PC-9 (cell line): ENCODE measurements at regions not wholly inside any gene's neighbourhood (a gene's known extent, or its start where the extent isn't known, plus 50 kb on each side); places are given as distances from the start of the nearest gene placed in this dataset.
"Not testable (repeated sequence)": the region's sequence is repeated elsewhere in the genome, so short reads cannot be mapped to it uniquely, and the experiment has no call there.

Experiments
- BruUV-seq: library from RNA; stranded (reverse); fragments of 400-500 nt; replicated peaks from 2 replicates; lab custom pipeline; 2021; lab: Mats Ljungman, UMichigan
- CTCF ChIA-PET: fragments of 300-600 bp; sonication (Branson Sonifier 250); formaldehyde crosslinking; loops from one replicate; lab custom pipeline; 2022; ENCODE audit warnings: antibody characterized with exemption; lab: Charles Lee
- POLR2A ChIA-PET: fragments of 300-600 bp; sonication (Branson Sonifier 250); formaldehyde crosslinking; loops from one replicate; lab custom pipeline; 2022; ENCODE audit warnings: antibody characterized with exemption; ENCODE audit not compliant: unreplicated experiment; lab: Charles Lee
- DNase-seq, 2 experiments: peaks; one replicate each; pipeline versions ENCODE4 v3.0.0 to v3.0.0-alpha.2; 2015 to 2022; ENCODE audit warnings: mixed read lengths in 1 of 2
- H2AFZ ChIP-seq: fragments of 200-600 bp; sonication (generic); 2 replicates; pipeline ENCODE4 v1.8.1; 2017; ENCODE audit warnings: antibody characterized with exemption
- H3F3A ChIP-seq: fragments of 200-600 bp; sonication (generic); 2 replicates; pipeline ENCODE4 v1.8.1; 2017; ENCODE audit warnings: antibody characterized with exemption, mild to moderate bottlenecking, low read depth; ENCODE audit not compliant: insufficient read depth
- H3K27ac ChIP-seq: fragments of 200-600 bp; sonication (generic); 2 replicates; pipeline ENCODE4 v1.6.1; 2016; ENCODE audit warnings: mixed run types
- H3K27me3 ChIP-seq: fragments of 200-600 bp; sonication (generic); 2 replicates; pipeline ENCODE4 v1.6.1; 2016; ENCODE audit warnings: low read depth, mixed run types; ENCODE audit not compliant: insufficient read depth
- H3K36me3 ChIP-seq: fragments of 200-600 bp; sonication (generic); 2 replicates; pipeline ENCODE4 v1.6.1; 2016; ENCODE audit warnings: low read depth, mixed run types
- H3K4me1 ChIP-seq: fragments of 200-600 bp; sonication (generic); replicated peaks from 2 replicates; pipeline ENCODE4 v1.6.1; 2016; ENCODE audit warnings: mixed run types; ENCODE audit not compliant: insufficient read depth
- H3K4me2 ChIP-seq: fragments of 200-600 bp; sonication (generic); 2 replicates; pipeline ENCODE4 v1.6.1; 2017; ENCODE audit warnings: mixed run types
- H3K4me3 ChIP-seq: fragments of 200-600 bp; sonication (generic); 2 replicates; pipeline ENCODE4 v1.6.1; 2016; ENCODE audit warnings: mixed run types
- H3K79me2 ChIP-seq: fragments of 200-600 bp; sonication (generic); 2 replicates; pipeline ENCODE4 v1.6.1; 2017; ENCODE audit warnings: low read depth, mixed run types
- H3K9me2 ChIP-seq: fragments of 200-600 bp; sonication (generic); 2 replicates; pipeline ENCODE4 v1.8.1; 2017; ENCODE audit warnings: mild to moderate bottlenecking; ENCODE audit not compliant: insufficient read depth
- H3K9me3 ChIP-seq: fragments of 200-600 bp; sonication (generic); 2 replicates; pipeline ENCODE4 v1.8.1; 2016; ENCODE audit warnings: low read depth; ENCODE audit not compliant: insufficient read depth
- H4K20me1 ChIP-seq: fragments of 200-600 bp; sonication (generic); 2 replicates; pipeline ENCODE4 v1.8.1; 2017; ENCODE audit not compliant: insufficient read depth
- EZH2 ChIP-seq: fragments of 200-600 bp; sonication (generic); IDR thresholded peaks from 2 replicates; pipeline ENCODE4 v1.8.0; 2017; ENCODE audit warnings: antibody characterized with exemption, low read depth
- intact Hi-C: fragments of 100-400 bp; cut with micrococcal nuclease; formaldehyde crosslinking; loops from one replicate; pipeline ENCODE4 v1.10.0; 2022; ENCODE audit not compliant: unreplicated experiment
- TF ChIP-seq, protein P1 (sequence below): fragments of 200-600 bp; sonication (generic); conservative IDR thresholded peaks from 2 replicates; pipeline ENCODE4 v1.6.1; 2017; ENCODE audit warnings: mixed run types, antibody characterized with exemption, mild to moderate bottlenecking, moderate library complexity

DNA sequence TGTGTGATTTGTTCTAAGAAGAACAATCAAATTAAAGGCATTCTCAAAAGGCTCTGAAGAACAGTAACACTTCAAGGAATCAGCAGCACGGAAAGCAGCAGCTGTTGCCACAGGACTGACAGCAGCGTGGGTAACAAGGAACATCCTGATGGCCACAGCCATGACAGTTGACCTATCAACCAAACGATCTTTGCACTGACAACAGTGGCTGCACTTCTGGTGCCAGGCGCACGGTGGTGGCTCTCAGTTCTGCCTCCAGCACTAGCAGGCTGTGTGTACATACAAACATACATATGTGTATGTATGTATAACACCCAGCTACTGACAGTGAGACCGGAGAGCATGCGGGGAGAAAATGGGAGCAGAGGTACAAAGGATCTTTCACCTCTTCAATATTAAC is 114.1 kb downstream of the ZFAND4 start:
- ChIA-PET CTCF (no interaction called here), POLR2A (no interaction called here)
- DNase-seq = no peak
- no peaks in the 10 kb centered on the region for H3K27me3 ChIP-seq
- BruUV-seq = no TSS peak
- no peaks in the 10 kb centered on the region for H3K4me1 ChIP-seq
- H3K4me2 ChIP-seq = no peak overlapping the region
- TF ChIP-seq, protein P1, sequence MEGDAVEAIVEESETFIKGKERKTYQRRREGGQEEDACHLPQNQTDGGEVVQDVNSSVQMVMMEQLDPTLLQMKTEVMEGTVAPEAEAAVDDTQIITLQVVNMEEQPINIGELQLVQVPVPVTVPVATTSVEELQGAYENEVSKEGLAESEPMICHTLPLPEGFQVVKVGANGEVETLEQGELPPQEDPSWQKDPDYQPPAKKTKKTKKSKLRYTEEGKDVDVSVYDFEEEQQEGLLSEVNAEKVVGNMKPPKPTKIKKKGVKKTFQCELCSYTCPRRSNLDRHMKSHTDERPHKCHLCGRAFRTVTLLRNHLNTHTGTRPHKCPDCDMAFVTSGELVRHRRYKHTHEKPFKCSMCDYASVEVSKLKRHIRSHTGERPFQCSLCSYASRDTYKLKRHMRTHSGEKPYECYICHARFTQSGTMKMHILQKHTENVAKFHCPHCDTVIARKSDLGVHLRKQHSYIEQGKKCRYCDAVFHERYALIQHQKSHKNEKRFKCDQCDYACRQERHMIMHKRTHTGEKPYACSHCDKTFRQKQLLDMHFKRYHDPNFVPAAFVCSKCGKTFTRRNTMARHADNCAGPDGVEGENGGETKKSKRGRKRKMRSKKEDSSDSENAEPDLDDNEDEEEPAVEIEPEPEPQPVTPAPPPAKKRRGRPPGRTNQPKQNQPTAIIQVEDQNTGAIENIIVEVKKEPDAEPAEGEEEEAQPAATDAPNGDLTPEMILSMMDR = no peak
- TF ChIP-seq EZH2 = no peak
- H3K79me2 ChIP-seq = no peaks in the 10 kb centered on the region
- intact Hi-C loops = no loop called here
- H3K27ac ChIP-seq = no peak overlapping the region
- H3K9me2 ChIP-seq = no peaks in the 10 kb centered on the region
- H2AFZ ChIP-seq = no peak overlapping the region
- 0 out of 2 replicates have a peak, but pooled peaks cover 2% of the 10 kb centered on the region for H4K20me1 ChIP-seq
- no peaks in the 10 kb centered on the region for H3K9me3 ChIP-seq
- no peaks in the 10 kb centered on the region for H3F3A ChIP-seq
- no peak overlapping the region for H3K4me3 ChIP-seq
- H3K36me3 ChIP-seq = no peaks in the 10 kb centered on the region

DNA sequence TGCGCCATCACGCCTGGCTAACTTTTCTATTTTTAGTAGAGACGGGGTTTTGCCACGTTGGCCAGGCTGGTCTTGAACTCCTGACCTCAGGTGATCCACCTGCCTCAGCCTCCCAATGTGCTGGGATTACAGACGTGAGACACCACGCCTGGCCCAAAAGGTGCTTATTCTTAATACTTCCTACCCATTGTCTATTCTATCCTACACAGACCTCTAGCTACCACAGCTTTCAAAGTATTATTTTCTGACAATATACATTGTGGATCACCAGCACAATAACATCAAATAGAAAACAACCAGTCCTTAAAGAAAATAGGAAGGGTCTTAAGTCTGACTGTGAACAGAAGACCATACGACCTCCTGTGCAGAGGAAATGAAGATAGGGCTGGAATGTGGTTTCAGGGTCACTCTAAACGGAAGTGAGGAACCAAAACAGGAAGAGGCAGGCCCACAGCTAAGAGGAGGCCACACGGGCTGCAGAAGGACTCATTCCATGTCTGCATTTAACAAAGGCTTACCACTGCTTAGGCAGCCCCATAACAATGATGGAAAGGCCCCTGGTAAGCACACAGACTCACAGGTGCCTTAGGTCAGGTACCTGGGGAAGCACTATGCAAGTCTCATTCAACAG is 115.2 kb downstream of the ZFAND4 start:
- Histone ChIP-seq H3K36me3 (no peaks in the 10 kb centered on the region), H3K27ac (no peak overlapping the region), H3F3A (no peaks in the 10 kb centered on the region), H3K27me3 (no peaks in the 10 kb centered on the region), H2AFZ (no peak overlapping the region), H3K9me3 (no peaks in the 10 kb centered on the region), H3K4me3 (no peak overlapping the region), H3K4me1 (no peaks in the 10 kb centered on the region), H4K20me1 (no peaks in the 10 kb centered on the region), H3K4me2 (no peak overlapping the region), H3K79me2 (no peaks in the 10 kb centered on the region), H3K9me2 (no peaks in the 10 kb centered on the region)
- no peak for DNase-seq
- intact Hi-C loops = no loop called here
- CTCF ChIA-PET = no interaction called here
- POLR2A ChIA-PET = no interaction called here
- BruUV-seq = no TSS peak
- TF ChIP-seq, protein P1 = no peak
- TF ChIP-seq EZH2 = no peak

DNA sequence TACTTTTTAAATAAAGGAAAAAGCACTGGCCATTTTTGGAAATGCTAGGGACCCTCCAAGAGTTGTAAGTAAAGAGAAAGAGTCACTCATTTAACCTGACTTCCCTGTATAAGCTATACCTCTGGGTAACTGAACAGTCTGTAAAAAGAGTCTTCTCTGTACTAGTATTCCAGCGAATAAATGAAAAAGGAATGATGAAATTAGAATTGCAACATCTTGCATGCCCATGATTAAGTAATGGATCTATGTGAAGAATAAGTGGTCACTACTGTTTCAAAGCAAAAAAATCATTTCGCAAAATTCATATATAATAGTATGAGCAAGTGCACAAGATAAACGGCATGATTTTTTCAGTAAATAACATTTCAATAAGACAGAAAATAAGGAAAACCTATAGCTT is 116.8 kb downstream of the ZFAND4 start:
- ChIA-PET POLR2A (no interaction called here), CTCF (no interaction called here)
- Histone ChIP-seq H3K27me3 (no peaks in the 10 kb centered on the region), H3K9me3 (no peaks in the 10 kb centered on the region), H3K4me2 (no peak overlapping the region), H3K36me3 (no peaks in the 10 kb centered on the region), H3K9me2 (no peaks in the 10 kb centered on the region), H3K79me2 (no peaks in the 10 kb centered on the region), H3K27ac (no peak overlapping the region), H3F3A (0 out of 2 replicates have a peak, but pooled peaks cover 3% of the 10 kb centered on the region), H2AFZ (no peak overlapping the region), H3K4me3 (no peak overlapping the region), H4K20me1 (no peaks in the 10 kb centered on the region), H3K4me1 (no peaks in the 10 kb centered on the region)
- intact Hi-C loops = no loop called here
- BruUV-seq = no TSS peak
- TF ChIP-seq, protein P1 = no peak
- TF ChIP-seq EZH2 = no peak
- no peak for DNase-seq

DNA sequence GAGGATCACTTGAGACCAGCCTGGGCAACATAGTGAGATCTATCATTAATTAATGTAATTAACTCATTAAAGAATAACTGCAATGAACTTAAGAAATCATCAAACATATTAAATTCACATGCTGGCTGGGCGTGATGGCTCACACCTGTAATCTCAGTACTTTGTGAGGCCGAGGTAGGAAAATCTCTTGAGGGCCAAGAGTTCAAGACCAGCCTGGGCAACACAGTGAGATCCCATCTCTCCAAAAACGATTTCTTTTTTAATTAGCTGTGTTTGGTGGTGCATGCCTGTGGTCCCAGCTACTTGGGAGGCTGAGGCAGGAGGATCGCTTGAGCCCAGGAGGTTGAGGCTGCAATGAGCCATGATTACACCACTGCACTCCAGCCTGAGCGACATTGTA is 117.2 kb downstream of the ZFAND4 start:
- H3K36me3 ChIP-seq, H3K4me1 ChIP-seq, H3K79me2 ChIP-seq, BruUV-seq, POLR2A ChIA-PET, H3K4me3 ChIP-seq, CTCF ChIA-PET, DNase-seq, H3F3A ChIP-seq, H3K4me2 ChIP-seq, H3K27ac ChIP-seq, H3K27me3 ChIP-seq, intact Hi-C loops, H4K20me1 ChIP-seq, H3K9me2 ChIP-seq, H2AFZ ChIP-seq, H3K9me3 ChIP-seq: not testable (repeated sequence)
